Kidney (tissue), 13 donors: ENCODE measurements at regions not wholly inside any gene's neighbourhood (a gene's known extent, or its start where the extent isn't known, plus 50 kb on each side); places are given as distances from the start of the nearest gene placed in this dataset.

Source experiments
- DNase-seq, 5 donors: peaks; one replicate each; pipeline ENCODE4 v3.0.0-alpha.2; 2013 to 2020
- FAIRE-seq: peaks from 2 replicates; lab custom pipeline; 2012; peaks lifted over from hg19 to GRCh38; lab: Jason Lieb, UNC
- H3K27ac ChIP-seq, 2 donors: one replicate each; pipeline ENCODE4 v1.7.0; 2013; ENCODE audit warnings: low read depth in 2 of 2, low read length in 2 of 2, inconsistent platforms in 1 of 2
- H3K27me3 ChIP-seq: one replicate; pipeline ENCODE4 v1.7.1; 2013; ENCODE audit warnings: low read length, inconsistent platforms; ENCODE audit not compliant: control insufficient read depth, insufficient read depth
- H3K36me3 ChIP-seq, 3 donors: one replicate each; pipeline versions ENCODE4 v1.7.0 to v1.7.1; 2013; ENCODE audit warnings: low read length in 3 of 3, control low read depth in 1 of 3, inconsistent platforms in 1 of 3; ENCODE audit not compliant: insufficient read depth in 3 of 3, control insufficient read depth in 2 of 3
- H3K4me1 ChIP-seq, 3 donors: one replicate each; pipeline versions ENCODE4 v1.7.0 to v1.7.1; 2013; ENCODE audit warnings: low read length in 3 of 3, inconsistent platforms in 1 of 3, low read depth in 1 of 3; ENCODE audit not compliant: control insufficient read depth in 2 of 3, insufficient read depth in 2 of 3
- H3K4me3 ChIP-seq, 3 donors: one replicate each; pipeline versions ENCODE4 v1.7.0 to v1.8.1; 2013; ENCODE audit warnings: low read length in 3 of 3, control low read depth in 1 of 3, inconsistent platforms in 1 of 3
- H3K9ac ChIP-seq, 3 donors: one replicate each; pipeline versions ENCODE4 v1.7.0 to v1.7.1; 2013; ENCODE audit warnings: low read length in 3 of 3, control low read depth in 1 of 3, inconsistent platforms in 1 of 3
- H3K9me3 ChIP-seq, 3 donors: one replicate each; pipeline versions ENCODE4 v1.7.0 to v1.7.1; 2013; ENCODE audit warnings: low read length in 3 of 3, control low read depth in 1 of 3, inconsistent platforms in 1 of 3; ENCODE audit not compliant: control insufficient read depth in 2 of 3, insufficient read depth in 1 of 3
- intact Hi-C: fragments of 100-400 bp; cut with DNase I; formaldehyde crosslinking; loops from one replicate; pipeline ENCODE4 v1.11.1; 2022
- TF ChIP-seq, protein P1 (sequence below): IDR thresholded peaks from 3 replicates; pipeline ENCODE4 v1.5.1; 2012; ENCODE audit warnings: mild to moderate bottlenecking, moderate library complexity, borderline replicate concordance; ENCODE audit not compliant: insufficient read depth; ENCODE audit errors: extremely low read depth
- donor health status: control.
- donor health status: control.
- donor health status: control.
- donor health status: control.
- donor health status: control.
- donor health status: DM: yes; HTN: yes; CAD: no.
- donor health status: Normal renal cell carcinoma (clear cell type).

DNA sequence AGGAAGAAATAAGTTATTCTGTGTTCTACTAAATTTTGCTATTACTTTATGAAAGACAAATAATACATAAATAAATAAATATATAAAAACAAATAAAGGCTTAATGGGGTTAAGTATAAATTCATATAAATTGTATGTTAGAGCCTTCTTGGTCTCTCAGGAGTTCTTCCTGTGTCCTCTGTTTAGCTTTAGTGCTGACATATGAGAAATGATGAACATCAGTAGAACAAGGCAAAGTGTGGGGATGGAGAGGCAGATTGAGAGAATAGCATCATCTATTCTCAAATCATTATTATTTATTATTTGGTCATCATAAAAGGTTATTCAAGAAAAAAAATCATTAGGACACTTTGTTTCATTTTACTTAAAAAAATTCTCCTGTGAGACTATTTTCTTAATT, 468.1 kb upstream of the CHST9 start:
- TF ChIP-seq, protein P1, sequence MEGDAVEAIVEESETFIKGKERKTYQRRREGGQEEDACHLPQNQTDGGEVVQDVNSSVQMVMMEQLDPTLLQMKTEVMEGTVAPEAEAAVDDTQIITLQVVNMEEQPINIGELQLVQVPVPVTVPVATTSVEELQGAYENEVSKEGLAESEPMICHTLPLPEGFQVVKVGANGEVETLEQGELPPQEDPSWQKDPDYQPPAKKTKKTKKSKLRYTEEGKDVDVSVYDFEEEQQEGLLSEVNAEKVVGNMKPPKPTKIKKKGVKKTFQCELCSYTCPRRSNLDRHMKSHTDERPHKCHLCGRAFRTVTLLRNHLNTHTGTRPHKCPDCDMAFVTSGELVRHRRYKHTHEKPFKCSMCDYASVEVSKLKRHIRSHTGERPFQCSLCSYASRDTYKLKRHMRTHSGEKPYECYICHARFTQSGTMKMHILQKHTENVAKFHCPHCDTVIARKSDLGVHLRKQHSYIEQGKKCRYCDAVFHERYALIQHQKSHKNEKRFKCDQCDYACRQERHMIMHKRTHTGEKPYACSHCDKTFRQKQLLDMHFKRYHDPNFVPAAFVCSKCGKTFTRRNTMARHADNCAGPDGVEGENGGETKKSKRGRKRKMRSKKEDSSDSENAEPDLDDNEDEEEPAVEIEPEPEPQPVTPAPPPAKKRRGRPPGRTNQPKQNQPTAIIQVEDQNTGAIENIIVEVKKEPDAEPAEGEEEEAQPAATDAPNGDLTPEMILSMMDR: no peak
- intact Hi-C loops: no loop called here
- Histone ChIP-seq H3K4me1 (no peaks in the 10 kb centered on the region), H3K4me3 (no peak overlapping the region), H3K9ac (no peak overlapping the region), H3K9me3 (no peaks in the 10 kb centered on the region), H3K36me3 (no peaks in the 10 kb centered on the region), H3K27me3 (no peaks in the 10 kb centered on the region), H3K27ac (no peak overlapping the region)
- FAIRE-seq: no peak
- DNase-seq: no peak

DNA sequence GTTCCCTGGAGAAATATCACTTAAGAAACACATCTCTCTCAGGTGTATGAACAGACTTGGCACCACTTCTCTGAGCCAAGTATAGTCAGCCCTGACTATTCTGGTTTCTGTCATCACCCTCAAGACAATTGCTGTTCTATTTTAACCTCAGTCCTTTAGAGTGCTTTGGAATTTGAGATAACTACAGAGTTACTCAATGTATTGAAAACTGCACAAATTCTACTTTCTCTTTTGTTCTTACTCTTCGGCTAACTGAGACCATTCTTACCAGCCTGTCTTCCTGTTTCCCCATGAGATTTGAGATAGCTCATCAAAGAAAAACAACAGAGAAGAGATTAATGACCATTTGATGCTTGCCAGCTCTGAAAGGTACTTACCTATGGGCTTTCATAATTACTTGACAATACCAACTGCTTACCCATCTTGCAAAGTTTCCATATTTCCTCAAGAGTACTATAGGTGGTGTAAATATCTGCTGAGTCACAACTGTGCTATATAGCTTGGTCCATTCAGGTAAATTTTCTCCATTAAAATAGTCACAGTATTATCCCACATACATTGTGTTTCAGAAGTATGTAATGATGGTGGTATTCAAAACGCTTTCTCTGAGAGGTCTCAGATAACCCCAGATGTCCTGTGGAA, 467.5 kb upstream of the CHST9 start:
- no peak for FAIRE-seq
- no peak overlapping the region for H3K27ac ChIP-seq
- H3K4me1 ChIP-seq: no peaks in the 10 kb centered on the region
- H3K4me3 ChIP-seq: no peak overlapping the region
- no peaks in the 10 kb centered on the region for H3K27me3 ChIP-seq
- TF ChIP-seq, protein P1: no peak
- H3K36me3 ChIP-seq: no peaks in the 10 kb centered on the region
- no peak for DNase-seq
- intact Hi-C loops: no loop called here
- no peaks in the 10 kb centered on the region for H3K9me3 ChIP-seq
- H3K9ac ChIP-seq: no peak overlapping the region

- DNase-seq (no peak), FAIRE-seq (no peak)
- Histone ChIP-seq H3K36me3 (no peaks in the 10 kb centered on the region), H3K4me3 (no peak overlapping the region), H3K9ac (no peak overlapping the region), H3K4me1 (no peaks in the 10 kb centered on the region), H3K9me3 (no peaks in the 10 kb centered on the region), H3K27me3 (no peaks in the 10 kb centered on the region), H3K27ac (no peak overlapping the region)
- intact Hi-C loops: no loop called here
- TF ChIP-seq, protein P1: no peak
Measured at GRCh38 chr18:27649621-27650020, 464.5 kb upstream of the CHST9 start.

- no peaks in the 10 kb centered on the region for H3K4me1 ChIP-seq
- FAIRE-seq: no peak
- intact Hi-C loops: no loop called here
Measured at GRCh38 chr18:27645929-27646328, 460.8 kb upstream of the CHST9 start.

More at GRCh38 chr18:27645929-27646328, 460.8 kb upstream of the CHST9 start:
- TF ChIP-seq, protein P1: no peak
- no peak overlapping the region for H3K4me3 ChIP-seq
- H3K27ac ChIP-seq: no peak overlapping the region
- H3K27me3 ChIP-seq: no peaks in the 10 kb centered on the region
- H3K36me3 ChIP-seq: no peaks in the 10 kb centered on the region
- no peak for DNase-seq
- H3K9ac ChIP-seq: no peak overlapping the region
- no peaks in the 10 kb centered on the region for H3K9me3 ChIP-seq
